HEK293T (cell line): ENCODE measurements at regions not wholly inside any gene's neighbourhood (a gene's known extent, or its start where the extent isn't known, plus 50 kb on each side); places are given as distances from the start of the nearest gene placed in this dataset.

Experiments used
- CTCF ChIA-PET: fragments of 350-600 bp; formaldehyde crosslinking; extraction: SDS; loops from one replicate; lab custom pipeline; 2021; ENCODE audit warnings: antibody characterized with exemption, inconsistent platforms; lab: Yijun Ruan, JAX
- POLR2A ChIA-PET: fragments of 350-600 bp; formaldehyde crosslinking; extraction: SDS; loops from one replicate; lab custom pipeline; 2020; ENCODE audit warnings: antibody characterized with exemption, inconsistent platforms; lab: Yijun Ruan, JAX
- DNase-seq: peaks from one replicate; pipeline ENCODE4 v3.0.0; 2012; ENCODE audit warnings: mixed read lengths; ENCODE audit errors: extremely low spot score
- ARNT ChIP-seq: fragments of 450-650 bp; IDR thresholded peaks from 2 replicates; pipeline ENCODE4 v1.6.1; 2017; ENCODE audit warnings: mild to moderate bottlenecking
- BHLHE40 ChIP-seq: fragments of 450-650 bp; IDR thresholded peaks from 2 replicates; pipeline ENCODE4 v1.6.1; 2016; ENCODE audit warnings: mild to moderate bottlenecking, moderate library complexity, borderline replicate concordance
- CTBP1 ChIP-seq: fragments of 450-650 bp; IDR thresholded peaks from 2 replicates; pipeline ENCODE4 v1.6.1; 2016; ENCODE audit warnings: borderline replicate concordance
- ELF4 ChIP-seq: fragments of 450-650 bp; IDR thresholded peaks from 2 replicates; pipeline ENCODE4 v1.6.1; 2017; ENCODE audit warnings: antibody characterized with exemption
- FOXA1 ChIP-seq: fragments of 450-650 bp; IDR thresholded peaks from 2 replicates; pipeline ENCODE4 v1.6.1; 2016; ENCODE audit warnings: mild to moderate bottlenecking
- FOXK2 ChIP-seq: fragments of 450-650 bp; IDR thresholded peaks from 2 replicates; pipeline ENCODE4 v1.6.1; 2016; ENCODE audit warnings: mild to moderate bottlenecking
- FOXM1 ChIP-seq: fragments of 450-650 bp; IDR thresholded peaks from 2 replicates; pipeline ENCODE4 v1.6.1; 2017; ENCODE audit warnings: mild to moderate bottlenecking, borderline replicate concordance
- HDGF ChIP-seq: fragments of 450-650 bp; IDR thresholded peaks from 2 replicates; pipeline ENCODE4 v1.6.1; 2017; ENCODE audit warnings: antibody characterized with exemption, borderline replicate concordance
- L3MBTL2 ChIP-seq: fragments of 450-650 bp; conservative IDR thresholded peaks from 2 replicates; pipeline ENCODE4 v1.6.1; 2016; ENCODE audit warnings: mild to moderate bottlenecking
- LEF1 ChIP-seq: fragments of 450-650 bp; IDR thresholded peaks from 2 replicates; pipeline ENCODE4 v1.6.1; 2017; ENCODE audit warnings: mild to moderate bottlenecking, borderline replicate concordance
- NFRKB ChIP-seq: fragments of 450-650 bp; IDR thresholded peaks from 2 replicates; pipeline ENCODE4 v1.6.1; 2016; ENCODE audit warnings: mild to moderate bottlenecking, moderate library complexity
- PKNOX1 ChIP-seq: fragments of 450-650 bp; IDR thresholded peaks from 2 replicates; pipeline ENCODE4 v1.6.1; 2016
- SP1 ChIP-seq: fragments of 450-650 bp; IDR thresholded peaks from 2 replicates; pipeline ENCODE4 v1.6.1; 2017
- SUZ12 ChIP-seq: fragments of 450-650 bp; IDR thresholded peaks from 2 replicates; pipeline ENCODE4 v1.6.1; 2016; ENCODE audit warnings: mild to moderate bottlenecking
- TARDBP ChIP-seq: fragments of 450-650 bp; IDR thresholded peaks from 2 replicates; pipeline ENCODE4 v1.6.1; 2016
- ZNF384 ChIP-seq: fragments of 450-650 bp; IDR thresholded peaks from 2 replicates; pipeline ENCODE4 v1.6.1; 2016

DNA sequence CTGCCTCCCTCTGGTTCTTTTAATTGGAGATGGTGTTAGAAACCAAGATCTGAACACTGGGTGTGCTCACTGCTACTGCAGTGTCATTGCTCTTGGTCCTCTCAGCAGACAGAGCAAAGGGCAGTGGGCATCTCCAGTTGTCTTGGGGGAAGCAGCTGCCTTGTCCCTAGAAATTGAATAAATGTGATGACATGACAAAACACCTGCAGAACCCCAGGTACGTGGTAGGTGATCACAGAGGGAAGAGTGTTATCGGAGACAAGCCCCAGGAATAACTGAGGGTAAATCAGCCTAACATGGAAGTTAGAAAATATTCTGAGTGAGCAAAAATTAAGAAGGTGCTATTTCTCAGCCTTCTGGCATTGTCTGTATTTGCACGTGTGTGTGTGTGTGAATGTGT is 311.9 kb upstream of the HDAC4 start:
- ChIA-PET POLR2A (no interaction called here), CTCF (no interaction called here)
- DNase-seq: no peak
- no peak for TF ChIP-seq ZNF384
- TF ChIP-seq SP1: no peak
- TF ChIP-seq SUZ12: no peak
- no peak for TF ChIP-seq ELF4
- no peak for TF ChIP-seq FOXM1
- TF ChIP-seq LEF1: no peak
- no peak for TF ChIP-seq L3MBTL2
- TF ChIP-seq ARNT: no peak
- no peak for TF ChIP-seq CTBP1
- TF ChIP-seq TARDBP: no peak
- TF ChIP-seq FOXK2: no peak
- TF ChIP-seq PKNOX1: no peak
- TF ChIP-seq FOXA1: no peak
- no peak for TF ChIP-seq NFRKB
- TF ChIP-seq BHLHE40: no peak
- TF ChIP-seq HDGF: no peak

DNA sequence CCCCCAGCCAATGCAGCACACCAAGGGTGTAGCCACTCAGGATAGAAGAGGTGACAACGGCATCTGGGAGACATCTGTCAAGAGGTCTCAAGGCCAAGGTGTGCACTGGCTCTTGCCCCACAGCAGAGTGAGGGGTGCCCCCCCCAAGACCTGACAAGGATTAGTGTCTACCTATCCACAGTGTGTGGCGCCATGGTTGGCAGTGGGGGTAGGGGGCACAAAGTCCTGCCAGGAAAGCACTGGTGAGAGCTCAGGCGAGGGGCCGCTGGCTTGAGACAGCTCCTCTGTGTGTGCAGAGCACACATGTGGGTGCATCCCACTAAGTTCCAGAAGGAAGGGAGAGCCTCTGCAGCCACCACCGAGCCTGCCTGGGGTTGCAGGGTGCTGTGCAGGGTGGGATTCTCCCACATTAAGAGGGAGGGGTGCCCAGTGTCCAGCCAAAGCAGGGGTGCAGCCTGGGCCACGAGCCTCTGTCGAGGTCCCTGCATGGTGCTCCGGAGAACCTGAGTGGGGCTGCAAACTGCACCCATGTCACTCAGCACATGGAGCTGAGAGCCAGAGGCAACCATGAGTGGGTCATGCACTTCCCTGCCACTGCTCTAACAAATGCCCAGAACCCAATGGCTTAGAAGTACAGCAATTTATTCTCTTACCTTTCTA is 311.2 kb upstream of the HDAC4 start:
- no peak for DNase-seq
- CTCF ChIA-PET: no interaction called here
- POLR2A ChIA-PET: no interaction called here

GRCh38 chr2:239710953-239711861 is 310.4 kb upstream of the HDAC4 start:
- TF ChIP-seq NFRKB (no peak), HDGF (no peak), FOXA1 (no peak), FOXK2 (no peak), ARNT (no peak), SP1 (no peak), LEF1 (no peak), BHLHE40 (no peak), CTBP1 (no peak), SUZ12 (no peak), ELF4 (no peak), PKNOX1 (no peak), TARDBP (no peak), L3MBTL2 (no peak), FOXM1 (no peak), ZNF384 (no peak)
- POLR2A ChIA-PET: no interaction called here
- no peak for DNase-seq
- CTCF ChIA-PET: no interaction called here

More for the DNA sequence above, 311.2 kb upstream of the HDAC4 start:
- TF ChIP-seq ZNF384: no peak

DNA sequence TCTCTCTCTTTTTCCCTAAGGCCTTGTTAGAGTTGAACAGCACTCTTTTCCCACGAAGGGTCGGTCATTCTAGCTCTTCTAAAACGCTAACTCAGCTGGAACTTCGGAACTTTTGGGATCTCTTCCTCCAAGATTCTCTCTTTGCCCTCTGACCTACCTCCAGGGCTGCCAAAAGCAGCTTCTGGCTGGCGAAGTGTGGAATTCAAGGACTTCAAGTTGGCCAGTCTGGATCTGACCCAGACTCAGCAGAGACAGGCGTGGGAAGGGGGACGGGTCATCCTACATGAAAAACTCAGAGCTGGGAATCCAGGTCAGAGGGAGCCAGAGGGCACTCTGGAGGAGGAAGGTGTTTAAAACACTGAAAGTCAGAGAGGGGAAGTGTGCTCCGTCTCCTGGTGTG is 305.5 kb upstream of the HDAC4 start:
- POLR2A ChIA-PET: no interaction called here
- DNase-seq: no peak
- TF ChIP-seq ARNT (no peak), FOXA1 (no peak), ZNF384 (no peak), CTBP1 (no peak), LEF1 (no peak), TARDBP (no peak), SUZ12 (no peak), HDGF (no peak), FOXK2 (no peak)
- CTCF ChIA-PET: no interaction called here

GRCh38 chr2:239704737-239705136 is 303.9 kb upstream of the HDAC4 start:
- no peak for TF ChIP-seq NFRKB
- ChIA-PET CTCF (no interaction called here), POLR2A (no interaction called here)
- DNase-seq: no peak

GRCh38 chr2:239703834-239704233 is 303.0 kb upstream of the HDAC4 start:
- CTCF ChIA-PET: no interaction called here
- TF ChIP-seq SP1 (no peak), LEF1 (no peak), FOXA1 (no peak), SUZ12 (no peak), FOXM1 (no peak), CTBP1 (no peak)

DNA sequence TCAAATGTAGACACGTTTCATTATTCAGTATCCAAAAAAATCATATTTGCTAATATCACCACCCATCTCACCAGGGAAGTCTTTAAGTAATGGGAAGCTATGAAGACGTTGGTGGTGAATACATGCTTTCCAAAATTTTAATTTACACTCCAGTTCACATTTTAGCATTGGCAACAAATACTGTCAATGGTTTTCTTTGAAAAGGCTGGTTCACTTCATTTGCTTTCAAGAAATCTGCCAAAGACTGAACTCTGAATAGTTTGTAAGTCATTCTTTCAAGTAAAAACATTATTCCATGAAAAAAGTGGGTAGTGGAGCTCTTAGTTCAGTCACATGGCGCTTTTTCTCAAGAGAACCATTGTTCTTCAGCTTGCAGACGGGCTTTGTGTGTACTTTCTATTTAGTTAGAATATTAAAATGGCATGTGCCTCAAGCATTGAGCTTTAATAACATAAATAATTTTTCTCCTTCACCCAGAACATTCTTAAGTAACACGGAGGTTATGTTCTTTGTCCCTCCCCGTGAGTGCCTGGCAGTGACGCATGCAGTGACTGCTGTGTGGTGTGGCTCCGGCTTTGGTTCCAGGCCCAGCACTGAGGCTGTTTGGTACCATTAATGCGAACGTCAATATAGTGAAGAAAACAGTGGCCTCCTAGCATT is 300.0 kb upstream of the HDAC4 start:
- no peak for TF ChIP-seq BHLHE40
- POLR2A ChIA-PET: no interaction called here
- no peak for DNase-seq
- CTCF ChIA-PET: no interaction called here

More at GRCh38 chr2:239703834-239704233, 303.0 kb upstream of the HDAC4 start:
- POLR2A ChIA-PET: no interaction called here
- DNase-seq: no peak
